AG04449 (cell line): ENCODE measurements at regions not wholly inside any gene's neighbourhood (a gene's known extent, or its start where the extent isn't known, plus 50 kb on each side); places are given as distances from the start of the nearest gene placed in this dataset.

Experiments used
- CTCF ChIA-PET: fragments of 350-600 bp; formaldehyde crosslinking; extraction: SDS; loops from one replicate; lab custom pipeline; 2021; ENCODE audit warnings: antibody characterized with exemption; lab: Yijun Ruan, JAX
- POLR2A ChIA-PET: fragments of 400-600, 350-600 bp; formaldehyde crosslinking; extraction: SDS; loops from one replicate; lab custom pipeline; 2020; ENCODE audit warnings: antibody characterized with exemption, inconsistent platforms; lab: Yijun Ruan, JAX
- DNase-seq: peaks from one replicate; pipeline ENCODE4 v3.0.0-alpha.2; 2010; ENCODE audit warnings: low read depth, low spot score
- H3K4me3 ChIP-seq: 2 replicates; pipeline ENCODE4 v1.5.1; 2011; ENCODE audit warnings: low read depth, mild to moderate bottlenecking, control low read depth, low read length
- TF ChIP-seq, protein P1 (sequence below): IDR thresholded peaks from one replicate; pipeline ENCODE4 v1.5.1; 2011; ENCODE audit warnings: mild to moderate bottlenecking, moderate library complexity, low read length, control low read depth, inconsistent platforms; ENCODE audit not compliant: insufficient read depth; ENCODE audit errors: missing control alignments

DNA sequence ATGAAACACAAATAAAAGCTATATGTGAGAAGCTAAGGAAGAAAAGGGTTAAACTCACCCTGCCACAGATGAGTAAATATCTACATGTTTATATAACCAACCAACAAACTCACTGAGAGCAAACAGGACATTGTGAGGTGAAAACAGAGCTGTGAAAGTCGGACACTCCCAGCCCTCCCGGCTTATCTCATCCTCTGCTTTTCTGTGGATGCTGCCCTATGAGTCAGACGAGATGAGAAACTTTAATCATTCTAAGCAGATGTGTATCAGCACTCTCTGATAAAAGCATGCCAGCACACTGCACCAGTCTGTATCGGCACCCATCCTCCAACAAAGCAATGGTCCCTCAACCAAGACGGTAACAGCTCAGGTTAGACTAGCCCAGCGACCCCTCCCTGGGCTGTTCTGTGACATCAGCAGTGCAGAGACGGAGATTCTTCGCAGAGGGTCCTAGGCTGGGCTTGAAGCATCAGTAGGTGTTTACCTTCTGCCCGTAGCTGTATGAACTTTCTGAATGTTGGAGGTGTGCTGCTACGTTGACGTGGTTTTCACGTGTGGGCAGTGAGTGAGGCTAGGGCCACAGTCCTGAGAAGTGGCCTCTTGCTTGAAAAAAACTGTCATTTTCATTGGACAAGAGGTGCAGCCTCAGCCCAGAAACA is 119.8 kb upstream of the ALDH1A3 start:
- no peak for DNase-seq
- TF ChIP-seq, protein P1, sequence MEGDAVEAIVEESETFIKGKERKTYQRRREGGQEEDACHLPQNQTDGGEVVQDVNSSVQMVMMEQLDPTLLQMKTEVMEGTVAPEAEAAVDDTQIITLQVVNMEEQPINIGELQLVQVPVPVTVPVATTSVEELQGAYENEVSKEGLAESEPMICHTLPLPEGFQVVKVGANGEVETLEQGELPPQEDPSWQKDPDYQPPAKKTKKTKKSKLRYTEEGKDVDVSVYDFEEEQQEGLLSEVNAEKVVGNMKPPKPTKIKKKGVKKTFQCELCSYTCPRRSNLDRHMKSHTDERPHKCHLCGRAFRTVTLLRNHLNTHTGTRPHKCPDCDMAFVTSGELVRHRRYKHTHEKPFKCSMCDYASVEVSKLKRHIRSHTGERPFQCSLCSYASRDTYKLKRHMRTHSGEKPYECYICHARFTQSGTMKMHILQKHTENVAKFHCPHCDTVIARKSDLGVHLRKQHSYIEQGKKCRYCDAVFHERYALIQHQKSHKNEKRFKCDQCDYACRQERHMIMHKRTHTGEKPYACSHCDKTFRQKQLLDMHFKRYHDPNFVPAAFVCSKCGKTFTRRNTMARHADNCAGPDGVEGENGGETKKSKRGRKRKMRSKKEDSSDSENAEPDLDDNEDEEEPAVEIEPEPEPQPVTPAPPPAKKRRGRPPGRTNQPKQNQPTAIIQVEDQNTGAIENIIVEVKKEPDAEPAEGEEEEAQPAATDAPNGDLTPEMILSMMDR: no peak
- POLR2A ChIA-PET: no interaction called here
- CTCF ChIA-PET: interaction anchor here (0.9 to 3.1 kb wide), 6 partner anchors 17 to 256 kb away, joined by 3 to 10 read pairs (median 3); no protein-coding TSS in a partner anchor
- H3K4me3 ChIP-seq: no peak overlapping the region; the same call in 1 of the 2 replicates

DNA sequence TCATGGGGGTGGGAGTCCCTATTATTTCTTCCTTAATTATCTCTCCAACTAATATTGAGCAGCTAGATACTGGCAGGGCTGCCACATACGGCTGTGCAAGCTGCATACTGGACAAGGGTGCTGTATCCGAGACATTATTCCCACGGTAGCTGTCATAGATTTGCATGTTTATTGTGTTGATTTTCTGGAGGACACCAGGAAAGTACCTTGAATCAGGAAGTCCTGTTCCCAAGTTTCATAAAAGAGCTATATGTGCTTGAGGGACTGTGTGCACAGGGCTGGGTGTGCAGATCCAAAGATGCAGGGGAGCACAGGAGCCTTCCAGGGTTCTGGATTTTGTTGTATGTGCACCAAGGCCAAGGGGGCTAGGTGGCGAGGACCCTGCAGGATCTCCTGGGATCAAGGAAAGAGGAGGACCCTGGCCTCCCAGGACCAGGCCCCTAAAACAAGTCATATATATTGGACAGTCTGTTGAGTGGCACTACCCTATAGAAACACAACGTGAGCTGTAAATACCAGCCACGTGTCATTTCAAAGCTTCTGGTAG is 119.2 kb upstream of the ALDH1A3 start:
- ChIA-PET CTCF (interaction anchor here (1.2 to 3.1 kb wide), 3 partner anchors 16 to 247 kb away, joined by 3 to 10 read pairs (median 3); no protein-coding TSS in a partner anchor), POLR2A (no interaction called here)
- TF ChIP-seq, protein P1: no peak
- no peak for DNase-seq
- no peak overlapping the region for H3K4me3 ChIP-seq

DNA sequence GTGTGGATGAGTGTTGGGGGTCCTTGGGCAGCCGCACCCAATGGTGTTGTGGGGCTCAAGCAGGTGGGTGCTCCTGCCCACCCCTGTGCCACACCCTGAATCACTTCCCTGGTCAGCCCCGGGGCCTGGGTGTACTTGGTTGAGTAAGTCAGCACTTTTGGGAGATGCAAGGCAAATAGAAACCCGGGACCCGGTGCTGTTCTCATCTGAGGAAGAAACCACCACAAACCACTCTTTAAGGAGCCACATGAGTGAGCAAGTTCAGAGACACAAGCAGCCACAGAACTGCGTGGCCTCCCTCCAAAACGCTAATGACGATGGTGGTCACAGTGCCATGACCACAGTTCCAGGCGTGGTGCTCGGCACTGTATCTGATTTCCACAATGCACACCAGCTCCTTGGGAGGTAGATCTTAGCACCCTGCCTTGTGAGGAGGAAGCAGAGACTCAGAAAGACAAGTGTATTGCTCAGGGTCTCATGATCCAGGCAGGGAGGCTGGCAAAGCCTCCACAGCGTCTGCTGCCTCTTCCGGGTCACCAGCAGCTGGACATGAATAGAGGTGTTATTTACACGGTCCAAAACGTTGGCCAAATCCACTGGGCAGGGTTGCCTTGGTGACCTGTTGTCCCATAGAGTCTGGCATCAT is 118.2 kb upstream of the ALDH1A3 start:
- POLR2A ChIA-PET: no interaction called here
- TF ChIP-seq, protein P1: no peak
- CTCF ChIA-PET: interaction anchor here (3.1 kb wide), 1 partner anchor 246 kb away, joined by 10 read pairs; no protein-coding TSS in a partner anchor
- H3K4me3 ChIP-seq: no peak overlapping the region
- DNase-seq: no peak

DNA sequence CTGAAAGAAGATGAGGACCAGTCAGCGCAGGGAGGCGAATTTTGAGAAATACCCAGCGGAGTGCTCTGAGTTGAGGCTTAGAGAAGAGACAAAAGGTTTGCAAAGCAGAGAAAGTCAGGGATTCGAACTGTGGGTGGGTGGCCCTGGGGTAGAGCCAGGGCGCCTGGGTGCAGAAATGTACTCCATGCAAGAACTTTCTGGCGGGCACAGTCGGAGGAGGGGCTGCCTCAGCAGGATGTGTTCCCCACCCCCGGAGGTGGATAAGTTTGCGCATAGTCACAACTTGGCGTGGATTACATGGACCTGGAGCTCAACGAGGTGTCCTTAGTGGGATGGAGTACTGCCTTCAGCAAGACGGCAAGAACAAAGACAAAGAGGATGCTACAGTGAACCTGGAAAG is 117.3 kb upstream of the ALDH1A3 start:
- CTCF ChIA-PET: interaction anchor here (1.0 to 1.5 kb wide), 2 partner anchors 12 to 155 kb away, joined by 4 read pairs; no protein-coding TSS in a partner anchor
- TF ChIP-seq, protein P1: no peak
- no peak overlapping the region for H3K4me3 ChIP-seq
- POLR2A ChIA-PET: no interaction called here
- DNase-seq: no peak

DNA sequence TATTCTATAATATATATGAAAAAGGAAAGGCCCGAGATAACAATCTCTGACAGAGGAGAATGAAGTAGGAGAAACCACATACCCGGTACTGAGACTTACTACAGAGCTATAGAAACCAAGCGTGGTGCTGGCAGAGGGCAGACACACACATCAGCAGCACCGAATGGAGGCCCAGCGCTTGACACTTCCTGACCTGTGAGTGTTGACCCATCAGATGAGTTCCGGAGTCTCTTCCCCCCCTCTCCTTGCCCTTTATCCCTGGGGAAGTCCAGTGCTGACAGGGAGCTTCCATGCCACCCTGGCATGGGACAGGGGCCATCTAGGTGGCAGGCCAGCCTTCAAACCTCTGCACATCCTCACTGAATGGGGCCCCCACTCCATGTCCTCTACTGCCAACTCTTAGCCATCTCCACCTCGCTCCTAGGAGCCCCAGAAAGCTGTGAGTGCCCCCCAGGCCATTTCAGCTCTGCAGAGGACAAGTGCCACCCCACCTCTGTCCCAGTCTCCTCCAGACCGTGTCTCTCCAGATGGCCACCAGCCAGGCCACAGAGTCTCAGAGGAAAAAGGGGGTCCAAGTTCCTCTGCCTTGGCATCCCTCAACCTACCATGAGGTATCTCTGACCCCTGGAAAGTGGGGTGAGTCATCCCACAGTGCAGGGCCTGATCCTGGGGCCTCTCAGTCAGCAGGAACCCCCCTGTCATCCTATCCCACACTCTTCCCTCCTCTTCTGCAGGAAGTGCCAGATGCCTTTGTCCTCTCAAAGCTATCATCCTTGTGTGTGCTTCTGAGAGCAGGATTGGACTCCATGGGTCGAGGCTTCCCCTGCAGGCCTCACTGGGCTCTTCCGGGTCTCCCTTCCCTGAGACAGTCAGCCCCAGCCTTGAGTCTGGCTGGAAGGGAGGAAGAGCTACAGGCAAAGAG is 116.5 kb upstream of the ALDH1A3 start:
- no peak for DNase-seq
- TF ChIP-seq, protein P1: no peak
- CTCF ChIA-PET: interaction anchor here (1.0 to 1.5 kb wide), 3 partner anchors 13 to 154 kb away, joined by 4 read pairs; no protein-coding TSS in a partner anchor
- POLR2A ChIA-PET: no interaction called here
- no peak overlapping the region for H3K4me3 ChIP-seq
